ENCODE measurements at regions not wholly inside any gene's neighbourhood (a gene's known extent, or its start where the extent isn't known, plus 50 kb on each side); places are given as distances from the start of the nearest gene placed in this dataset.
"Not testable (repeated sequence)": the region's sequence is repeated elsewhere in the genome, so short reads cannot be mapped to it uniquely, and the experiment has no call there.

DNA sequence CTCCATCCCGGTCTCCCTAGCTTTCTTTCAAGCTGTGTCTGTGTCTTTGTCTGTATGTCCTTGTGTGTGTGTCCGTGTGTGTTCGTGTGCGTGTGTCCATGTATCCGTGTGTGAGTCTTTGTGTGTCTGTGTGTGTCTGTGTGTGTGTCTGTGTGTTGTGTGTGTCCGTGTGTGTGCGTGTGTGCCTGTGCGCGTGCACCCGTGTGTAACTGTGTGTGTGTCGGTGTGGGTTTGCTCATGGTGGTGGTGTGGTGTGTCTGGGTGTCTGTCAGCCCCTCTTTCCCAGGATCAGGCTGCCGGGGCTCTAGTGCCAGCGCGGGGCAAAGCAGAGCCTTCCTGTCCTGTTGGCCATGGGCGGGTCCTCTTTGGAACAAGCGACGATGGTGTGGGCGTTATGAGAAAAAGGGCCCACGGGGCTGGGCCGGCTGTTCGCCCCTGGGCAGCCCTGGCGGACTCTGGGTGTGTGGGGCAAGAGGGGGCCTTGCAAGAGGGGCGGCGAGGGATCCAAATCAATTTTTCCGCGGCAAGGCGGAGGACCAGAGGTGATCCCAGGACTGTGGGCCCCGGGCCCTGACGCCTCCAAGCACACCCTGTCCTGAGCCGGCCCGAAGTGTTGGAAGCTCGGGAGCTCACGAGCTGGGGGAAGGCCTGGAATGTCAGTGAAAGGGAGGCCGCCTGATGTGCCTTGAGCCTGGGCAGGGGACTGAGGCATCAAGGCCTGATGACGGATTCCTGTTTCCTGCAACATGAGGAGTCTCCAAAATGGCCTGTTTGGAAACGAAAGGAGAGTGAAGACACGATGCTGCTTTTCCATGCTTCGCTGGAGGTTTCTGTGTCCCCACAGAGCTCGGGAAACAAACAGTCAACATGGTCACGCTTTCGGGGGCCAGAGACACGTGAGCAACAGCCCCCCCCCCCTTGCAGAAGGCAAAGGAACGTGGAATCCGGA lies 3929.2 kb upstream of the OR11H1 start:
- Histone ChIP-seq H3K27me3 (no peaks in the 10 kb centered on the region), H3K4me3 (no peak overlapping the region), H3K27ac (no peak overlapping the region), H3K9me3 (peaks cover 0 to 58% (median 2%) of the 10 kb centered on the region in 3 donors), H3K4me1 (no peaks in the 10 kb centered on the region), H3K36me3 (no peaks in the 10 kb centered on the region)
- 79 to 84% methylated on average over 32 to 35 of the region's 44 CpGs for WGBS, 2 donors (ENCODE audit: low coverage in 1 of 2)
- no peak for ATAC-seq
- no peak for TF ChIP-seq POLR2AphosphoS5 (IDR thresholded peaks at IDR 0.05)
- no peak for TF ChIP-seq POLR2A (IDR thresholded peaks at IDR 0.05)

DNA sequence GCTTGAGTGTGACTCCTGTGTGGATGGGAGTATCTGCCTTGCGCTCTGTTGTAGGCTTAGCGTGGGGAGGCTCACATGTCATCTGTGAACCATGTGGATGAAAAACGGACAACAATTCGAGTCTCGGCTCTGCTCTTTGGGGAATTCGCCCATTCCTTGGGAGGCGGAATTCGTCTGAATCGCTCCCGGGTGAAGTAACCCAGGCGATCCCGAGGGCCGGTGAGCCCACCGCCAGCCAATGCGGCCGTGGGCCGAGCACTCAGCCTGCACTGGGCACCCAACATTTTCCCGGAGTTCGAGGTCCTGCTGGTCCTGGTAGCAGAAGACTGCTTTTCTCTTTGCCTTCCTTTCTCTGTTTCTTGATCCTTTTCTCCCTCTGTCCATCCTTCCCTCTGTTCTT lies 3928.5 kb upstream of the OR11H1 start:
- not testable (repeated sequence) for ATAC-seq, H3K4me1 ChIP-seq, H3K36me3 ChIP-seq, H3K27ac ChIP-seq, H3K4me3 ChIP-seq, H3K27me3 ChIP-seq
- peaks cover 0 to 52% (median 2%) of the 10 kb centered on the region in 3 donors for H3K9me3 ChIP-seq
- WGBS, 2 donors (ENCODE audit: low coverage in 1 of 2) = 85 to 98% methylated on average over 6 to 9 of the region's 19 CpGs

DNA sequence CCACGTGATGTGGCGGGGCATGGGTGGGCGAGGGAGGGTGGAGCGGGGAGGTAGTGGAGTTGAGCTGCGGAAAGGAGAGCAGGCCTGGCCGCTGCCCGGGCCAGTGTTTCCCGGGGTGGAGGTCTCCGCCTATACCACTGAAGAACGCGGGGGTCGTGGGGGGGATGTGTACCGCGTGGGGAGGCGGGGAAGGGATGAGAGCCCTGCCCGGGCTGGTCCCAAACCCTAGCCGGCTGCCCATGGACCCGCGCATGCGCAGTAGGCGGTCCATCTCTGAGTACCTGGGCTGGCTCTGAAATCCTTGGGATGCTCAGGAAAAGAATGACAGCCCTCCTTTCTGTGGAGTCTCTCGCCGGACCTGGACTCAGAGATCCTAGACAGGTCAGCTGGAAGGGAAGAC lies 3927.8 kb upstream of the OR11H1 start:
- H3K9me3 ChIP-seq = peaks cover 0 to 52% (median 2%) of the 10 kb centered on the region in 3 donors

DNA sequence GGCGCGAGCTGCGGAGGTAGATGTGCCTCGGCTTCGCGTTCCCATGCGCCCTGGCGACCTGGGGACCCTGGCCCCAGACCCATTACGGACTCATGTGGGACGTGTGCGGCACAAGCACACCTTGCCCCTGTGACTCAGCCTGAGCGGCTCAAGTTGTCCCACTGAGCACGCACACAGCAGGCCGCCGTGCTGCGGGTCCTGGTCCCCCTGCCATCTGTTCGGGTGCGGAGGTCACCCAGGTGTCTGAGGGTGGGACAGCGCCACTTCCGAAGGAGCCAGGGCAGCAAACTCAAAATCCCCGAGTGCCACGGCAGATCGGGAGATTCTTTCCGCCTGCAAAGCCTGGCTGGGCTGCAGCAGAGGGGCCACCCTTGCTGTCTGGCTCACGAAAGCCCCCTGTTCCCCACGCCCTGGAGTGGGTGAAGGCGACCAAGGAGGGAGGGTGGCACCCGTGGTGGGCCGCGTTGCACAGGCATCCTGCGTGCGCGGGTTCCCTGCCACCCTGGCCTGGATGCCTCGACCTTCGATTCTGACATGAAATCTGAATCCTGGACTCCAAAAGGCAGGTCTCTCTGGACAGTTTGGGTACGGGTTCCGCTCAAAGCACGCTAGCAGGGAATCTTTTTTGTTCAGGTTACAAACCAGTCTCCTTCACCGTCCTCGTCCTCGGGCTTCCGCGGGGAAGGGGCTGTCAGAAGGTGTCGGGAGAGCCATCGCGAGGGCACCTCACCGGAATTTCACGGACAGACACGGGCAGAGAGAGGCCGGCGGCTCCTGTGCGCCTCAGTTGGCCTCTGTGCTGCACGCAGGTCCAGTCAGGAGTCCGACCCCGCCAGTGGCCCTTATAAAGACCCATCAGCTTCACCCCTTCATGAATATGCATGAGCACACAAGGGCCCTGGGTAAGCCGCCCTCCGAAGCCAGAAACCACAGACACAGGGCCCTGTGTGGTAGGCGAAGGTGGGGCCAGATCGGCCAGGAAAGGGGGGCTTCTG lies 3926.8 kb upstream of the OR11H1 start:
- 77% methylated on average over 9 to 14 of the region's 59 CpGs for WGBS, 2 donors (ENCODE audit: low coverage in 1 of 2)
- not testable (repeated sequence) for H3K27ac ChIP-seq, H3K4me3 ChIP-seq, H3K4me1 ChIP-seq, H3K27me3 ChIP-seq, ATAC-seq, H3K36me3 ChIP-seq
- H3K9me3 ChIP-seq = peaks cover 0 to 62% (median 2%) of the 10 kb centered on the region in 3 donors

More for the DNA sequence above, 3927.8 kb upstream of the OR11H1 start:
- H3K4me1 ChIP-seq, ATAC-seq, H3K4me3 ChIP-seq, H3K27ac ChIP-seq, H3K36me3 ChIP-seq, H3K27me3 ChIP-seq: not testable (repeated sequence)
- WGBS, 2 donors (ENCODE audit: low coverage in 1 of 2) = 75 to 79% methylated on average over 8 to 19 of the region's 23 CpGs

GRCh38 chr22:11604635-11605395 lies 3923.2 kb upstream of the OR11H1 start:
- H3K4me1 ChIP-seq, H3K27me3 ChIP-seq, H3K27ac ChIP-seq, H3K36me3 ChIP-seq, H3K4me3 ChIP-seq, ATAC-seq: not testable (repeated sequence)
- WGBS, 2 donors (ENCODE audit: low coverage in 1 of 2) = 67 to 81% methylated on average over 32 to 41 of the region's 41 CpGs
- peaks cover 0 to 58% (median 1%) of the 10 kb centered on the region in 3 donors for H3K9me3 ChIP-seq

DNA sequence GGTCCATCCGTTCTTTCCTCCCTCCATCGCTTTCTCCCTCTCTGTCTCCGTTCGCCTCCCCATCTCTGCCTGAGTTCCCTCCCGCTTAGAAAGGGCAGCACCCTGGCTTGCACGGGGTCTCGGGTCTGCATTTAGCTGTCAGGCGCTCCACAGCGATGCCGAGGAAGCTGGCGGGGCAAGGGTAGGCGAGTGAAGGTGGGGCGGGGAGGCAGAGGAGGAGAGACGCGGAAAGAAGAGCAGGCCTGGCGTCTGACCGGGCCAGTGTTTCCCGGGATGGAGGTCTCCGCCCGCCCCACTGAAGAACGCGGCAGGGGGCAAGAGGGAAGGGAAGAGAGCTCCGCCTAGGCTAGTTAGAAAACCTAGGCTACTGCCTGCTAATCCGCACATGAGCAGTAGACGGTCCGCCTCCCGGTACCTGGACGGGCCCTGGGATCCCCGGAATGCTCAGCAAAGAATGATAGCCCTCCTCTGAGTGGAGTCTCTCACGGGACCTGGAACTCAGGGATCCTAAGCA lies 3922.5 kb upstream of the OR11H1 start:
- Histone ChIP-seq H3K36me3 (no peaks in the 10 kb centered on the region), H3K9me3 (peaks cover 0 to 58% (median 1%) of the 10 kb centered on the region in 3 donors), H3K4me3 (no peak overlapping the region), H3K27me3 (no peaks in the 10 kb centered on the region), H3K27ac (no peak overlapping the region), H3K4me1 (no peaks in the 10 kb centered on the region)
- TF ChIP-seq CTCF (IDR thresholded peaks at IDR 0.05) (no peak), POLR2A (IDR thresholded peaks at IDR 0.05) (no peak), EP300 (IDR thresholded peaks at IDR 0.05) (no peak), POLR2AphosphoS5 (IDR thresholded peaks at IDR 0.05) (no peak)
- ATAC-seq = no peak
- 76 to 82% methylated on average over 14 to 24 of the region's 30 CpGs for WGBS, 2 donors (ENCODE audit: low coverage in 1 of 2)

DNA sequence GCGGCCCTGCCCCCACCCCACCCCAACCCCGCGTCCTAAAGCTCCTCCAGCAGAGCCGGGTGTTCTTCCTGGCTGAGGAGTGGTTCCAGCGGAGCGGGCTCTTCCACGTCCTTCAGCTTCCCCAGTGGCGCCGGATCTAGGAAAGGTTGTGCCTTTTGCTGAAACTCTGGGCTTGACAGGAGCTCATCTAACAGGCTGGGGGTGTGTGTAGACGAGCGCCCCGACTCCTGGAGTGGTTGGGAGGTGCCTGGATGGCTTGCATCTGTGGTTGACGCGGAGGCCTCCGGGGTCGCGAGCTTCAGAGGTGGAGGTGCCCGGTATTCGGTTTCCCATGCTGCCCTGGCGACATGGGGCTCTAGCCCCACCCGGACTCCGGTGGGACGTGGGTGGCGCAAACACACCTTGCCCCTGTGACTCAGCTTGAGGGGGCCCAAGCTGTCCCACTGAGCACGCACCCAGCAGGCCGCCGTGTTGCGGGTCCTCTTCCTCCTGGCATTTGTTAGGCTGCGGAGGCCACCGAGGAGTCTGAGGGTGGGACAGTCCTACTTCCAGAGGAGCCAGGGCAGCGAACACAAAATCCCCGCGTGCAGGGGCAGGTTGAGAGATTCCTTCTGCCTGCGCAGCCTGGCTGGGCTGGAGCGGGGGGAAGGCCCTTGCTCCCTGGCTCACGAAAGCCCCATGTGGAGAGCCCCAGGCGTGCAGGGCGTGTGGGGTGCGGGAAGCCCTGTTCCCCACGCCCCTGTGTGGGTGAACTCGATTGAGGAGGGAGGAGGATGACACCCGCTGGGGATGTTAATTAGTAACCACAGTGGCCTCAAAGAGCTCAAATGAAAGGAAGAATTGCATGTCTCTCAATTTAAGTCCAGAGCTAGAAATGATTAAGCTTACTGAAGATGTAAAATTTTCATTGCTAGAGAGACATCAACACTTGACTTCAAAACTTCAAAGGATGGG lies 3921.7 kb upstream of the OR11H1 start:
- H3K9me3 ChIP-seq = peaks cover 0 to 58% (median 3%) of the 10 kb centered on the region in 3 donors
- H3K4me1 ChIP-seq, H3K27me3 ChIP-seq, H3K4me3 ChIP-seq, H3K36me3 ChIP-seq, ATAC-seq, H3K27ac ChIP-seq: not testable (repeated sequence)
- 76 to 81% methylated on average over 6 to 10 of the region's 42 CpGs for WGBS, 2 donors (ENCODE audit: low coverage in 1 of 2)

GRCh38 chr22:11607215-11607614 lies 3920.8 kb upstream of the OR11H1 start:
- not testable (repeated sequence) for H3K36me3 ChIP-seq, H3K4me1 ChIP-seq, H3K4me3 ChIP-seq, H3K27ac ChIP-seq, ATAC-seq, H3K27me3 ChIP-seq
- 76 to 84% methylated on average over 8 of the region's 8 CpGs for WGBS, 2 donors (ENCODE audit: low coverage in 1 of 2)
- H3K9me3 ChIP-seq = peaks cover 0 to 59% (median 4%) of the 10 kb centered on the region in 3 donors

- H3K4me3 ChIP-seq, H3K4me1 ChIP-seq, H3K27ac ChIP-seq, H3K36me3 ChIP-seq, ATAC-seq, H3K27me3 ChIP-seq: not testable (repeated sequence)
- WGBS, 2 donors (ENCODE audit: low coverage in 1 of 2) = 43 to 47% methylated on average over 2 to 5 of the region's 5 CpGs
- peaks cover 0 to 71% (median 4%) of the 10 kb centered on the region in 3 donors for H3K9me3 ChIP-seq
Observed at GRCh38 chr22:11608486-11608885, 3919.5 kb upstream of the OR11H1 start.

GRCh38 chr22:11609193-11609592 lies 3918.8 kb upstream of the OR11H1 start:
- H3K27me3 ChIP-seq, H3K36me3 ChIP-seq, H3K27ac ChIP-seq, H3K4me1 ChIP-seq, H3K4me3 ChIP-seq, ATAC-seq: not testable (repeated sequence)
- H3K9me3 ChIP-seq = peaks cover 0 to 78% (median 4%) of the 10 kb centered on the region in 3 donors
- 70 to 82% methylated on average over 4 of the region's 4 CpGs for WGBS, 2 donors (ENCODE audit: low coverage in 1 of 2)
